ENCODE measurements at regions not wholly inside any gene's neighbourhood (a gene's known extent, or its start where the extent isn't known, plus 50 kb on each side); places are given as distances from the start of the nearest gene placed in this dataset.

DNA sequence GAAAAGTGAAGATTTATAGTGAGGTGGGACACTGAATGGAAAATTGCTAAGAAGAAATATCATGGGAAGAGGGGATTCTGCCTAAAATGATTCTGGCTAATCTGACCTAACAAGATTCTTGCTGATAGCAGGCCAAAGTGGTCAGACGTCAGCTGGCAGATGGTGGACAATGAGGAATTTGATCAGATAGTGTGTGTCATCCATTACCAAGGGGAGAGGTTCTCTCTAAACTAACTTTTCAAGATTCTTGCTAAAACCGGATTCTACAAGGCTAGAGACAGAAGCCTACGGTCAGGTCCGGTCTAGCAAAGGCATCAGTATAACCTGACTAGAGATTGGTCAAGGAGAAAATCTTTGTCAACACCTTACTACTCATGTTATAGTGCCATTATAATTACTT lies 306.0 kb downstream of the ZNF608 start:
- TF ChIP-seq, protein P1, sequence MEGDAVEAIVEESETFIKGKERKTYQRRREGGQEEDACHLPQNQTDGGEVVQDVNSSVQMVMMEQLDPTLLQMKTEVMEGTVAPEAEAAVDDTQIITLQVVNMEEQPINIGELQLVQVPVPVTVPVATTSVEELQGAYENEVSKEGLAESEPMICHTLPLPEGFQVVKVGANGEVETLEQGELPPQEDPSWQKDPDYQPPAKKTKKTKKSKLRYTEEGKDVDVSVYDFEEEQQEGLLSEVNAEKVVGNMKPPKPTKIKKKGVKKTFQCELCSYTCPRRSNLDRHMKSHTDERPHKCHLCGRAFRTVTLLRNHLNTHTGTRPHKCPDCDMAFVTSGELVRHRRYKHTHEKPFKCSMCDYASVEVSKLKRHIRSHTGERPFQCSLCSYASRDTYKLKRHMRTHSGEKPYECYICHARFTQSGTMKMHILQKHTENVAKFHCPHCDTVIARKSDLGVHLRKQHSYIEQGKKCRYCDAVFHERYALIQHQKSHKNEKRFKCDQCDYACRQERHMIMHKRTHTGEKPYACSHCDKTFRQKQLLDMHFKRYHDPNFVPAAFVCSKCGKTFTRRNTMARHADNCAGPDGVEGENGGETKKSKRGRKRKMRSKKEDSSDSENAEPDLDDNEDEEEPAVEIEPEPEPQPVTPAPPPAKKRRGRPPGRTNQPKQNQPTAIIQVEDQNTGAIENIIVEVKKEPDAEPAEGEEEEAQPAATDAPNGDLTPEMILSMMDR (IDR thresholded peaks at IDR 0.05; ENCODE audit: extremely low read depth, low read depth, low read length): no peak
- H3K27ac ChIP-seq (ENCODE audit: low read depth, low read length): no peak overlapping the region
- H3K27me3 ChIP-seq (ENCODE audit: insufficient read depth, low read length): no peaks in the 10 kb centered on the region
- no peak overlapping the region for H3K4me3 ChIP-seq (ENCODE audit: insufficient read depth, low read length)
- DNase-seq (ENCODE audit: insufficient read length, low spot score, missing footprints): no peak
- H3K79me2 ChIP-seq (ENCODE audit: insufficient read depth, low read length): no peaks in the 10 kb centered on the region
- no peaks in the 10 kb centered on the region for H3K9me3 ChIP-seq (ENCODE audit: low read depth, low read length)
- H3K4me1 ChIP-seq (ENCODE audit: insufficient read depth, low read length): no peaks in the 10 kb centered on the region
- H3K4me2 ChIP-seq (ENCODE audit: insufficient read depth, low read length): no peak overlapping the region
- no peaks in the 10 kb centered on the region for H4K20me1 ChIP-seq (ENCODE audit: insufficient read depth, low read length)
- H3K36me3 ChIP-seq (ENCODE audit: insufficient read depth, low read length): no peaks in the 10 kb centered on the region
- H2AFZ ChIP-seq (ENCODE audit: low read length): no peak overlapping the region

DNA sequence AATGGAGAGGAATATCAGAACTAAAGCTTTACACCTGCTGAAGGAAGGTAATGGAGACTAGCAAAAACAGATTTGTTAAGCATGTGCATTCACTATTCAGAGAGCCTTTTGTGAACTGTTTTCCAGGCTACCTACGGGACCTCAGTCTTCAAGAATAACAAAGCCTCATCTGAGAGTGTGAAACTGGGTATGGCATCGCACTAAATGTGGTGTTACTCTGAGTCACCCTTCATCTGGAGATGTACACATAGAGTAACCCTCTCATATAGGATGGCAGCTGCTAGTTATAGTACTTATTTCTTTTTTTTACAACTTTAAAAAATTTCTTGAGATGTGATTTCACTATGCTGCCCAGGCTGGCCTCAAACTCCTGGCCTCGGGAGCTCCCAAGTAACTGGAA lies 306.8 kb downstream of the ZNF608 start:
- no peak for DNase-seq (ENCODE audit: insufficient read length, low spot score, missing footprints)
- H3K9me3 ChIP-seq (ENCODE audit: low read depth, low read length): no peaks in the 10 kb centered on the region
- H3K27ac ChIP-seq (ENCODE audit: low read depth, low read length): no peak overlapping the region
- H3K4me2 ChIP-seq (ENCODE audit: insufficient read depth, low read length): no peak overlapping the region
- TF ChIP-seq, protein P1 (IDR thresholded peaks at IDR 0.05; ENCODE audit: extremely low read depth, low read depth, low read length): no peak
- no peak overlapping the region for H2AFZ ChIP-seq (ENCODE audit: low read length)
- H3K36me3 ChIP-seq (ENCODE audit: insufficient read depth, low read length): no peaks in the 10 kb centered on the region
- H3K4me1 ChIP-seq (ENCODE audit: insufficient read depth, low read length): no peaks in the 10 kb centered on the region
- no peak overlapping the region for H3K4me3 ChIP-seq (ENCODE audit: insufficient read depth, low read length)
- H3K27me3 ChIP-seq (ENCODE audit: insufficient read depth, low read length): no peaks in the 10 kb centered on the region
- no peaks in the 10 kb centered on the region for H3K79me2 ChIP-seq (ENCODE audit: insufficient read depth, low read length)
- no peaks in the 10 kb centered on the region for H4K20me1 ChIP-seq (ENCODE audit: insufficient read depth, low read length)

DNA sequence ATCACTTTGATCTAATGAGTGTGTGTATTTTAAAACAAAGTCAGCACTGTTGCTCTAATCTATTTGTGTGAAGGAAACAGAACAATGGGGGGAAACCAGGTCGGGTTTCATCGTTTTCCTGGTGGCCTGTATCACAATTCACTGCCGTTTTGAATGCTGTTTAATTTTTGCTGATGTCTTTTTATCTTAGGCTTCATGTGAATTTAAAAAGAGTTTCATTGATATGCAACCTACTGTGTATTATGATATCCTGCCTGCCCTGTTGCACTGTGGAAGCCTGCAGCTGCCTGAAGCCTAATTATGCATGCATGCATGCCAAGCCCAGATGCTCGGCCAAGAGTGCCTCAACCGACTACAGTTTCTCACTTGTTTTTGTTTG lies 307.5 kb downstream of the ZNF608 start:
- Histone ChIP-seq H3K4me3 (ENCODE audit: insufficient read depth, low read length) (no peak overlapping the region), H3K9me3 (ENCODE audit: low read depth, low read length) (no peaks in the 10 kb centered on the region), H2AFZ (ENCODE audit: low read length) (no peak overlapping the region), H3K36me3 (ENCODE audit: insufficient read depth, low read length) (no peaks in the 10 kb centered on the region), H3K27me3 (ENCODE audit: insufficient read depth, low read length) (no peaks in the 10 kb centered on the region), H3K27ac (ENCODE audit: low read depth, low read length) (no peak overlapping the region), H3K4me1 (ENCODE audit: insufficient read depth, low read length) (no peaks in the 10 kb centered on the region), H3K4me2 (ENCODE audit: insufficient read depth, low read length) (no peak overlapping the region), H4K20me1 (ENCODE audit: insufficient read depth, low read length) (no peaks in the 10 kb centered on the region), H3K79me2 (ENCODE audit: insufficient read depth, low read length) (no peaks in the 10 kb centered on the region)
- TF ChIP-seq, protein P1 (IDR thresholded peaks at IDR 0.05; ENCODE audit: extremely low read depth, low read depth, low read length): no peak
- DNase-seq (ENCODE audit: insufficient read length, low spot score, missing footprints): no peak

DNA sequence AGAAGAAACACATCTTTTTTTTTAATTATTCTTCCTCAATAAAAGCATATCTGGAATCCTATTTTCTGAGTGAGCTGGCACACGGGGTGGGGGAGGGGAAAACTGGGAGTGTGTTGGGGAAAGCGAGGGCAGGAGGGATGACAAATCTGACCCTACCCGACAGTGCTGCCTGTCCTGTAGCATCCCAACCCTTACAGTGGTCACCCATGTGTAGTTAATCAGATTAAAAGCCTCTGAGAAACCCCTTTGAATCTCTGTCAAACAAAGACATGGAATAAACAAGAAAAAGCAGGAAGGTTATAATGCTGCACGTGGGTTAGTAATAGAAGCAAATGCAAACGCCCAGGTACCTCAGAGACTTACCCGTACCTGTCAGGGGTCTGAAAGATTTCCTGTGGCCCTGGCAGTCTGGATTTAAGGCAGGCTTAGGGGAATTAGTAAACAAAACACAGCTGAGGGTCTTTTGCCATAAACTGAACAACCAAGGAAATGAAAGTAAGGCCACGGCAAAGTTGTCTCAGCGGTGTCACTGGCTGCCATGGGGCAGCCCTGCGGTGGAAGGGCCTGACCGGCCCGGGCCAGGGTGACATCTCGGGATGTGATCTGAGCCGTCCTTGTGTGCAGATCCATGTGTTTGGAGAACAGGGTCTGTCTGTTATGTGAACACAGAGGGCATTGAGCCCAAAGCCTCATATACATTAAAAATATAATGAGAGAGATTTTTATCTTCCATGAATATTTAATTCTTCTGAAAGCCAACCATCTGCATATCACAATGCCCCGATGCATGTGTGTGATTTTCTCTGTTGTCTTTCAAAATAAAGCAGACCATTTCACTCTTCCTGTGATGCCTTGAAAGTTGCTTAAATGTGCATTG lies 308.2 kb downstream of the ZNF608 start:
- no peak for DNase-seq (ENCODE audit: insufficient read length, low spot score, missing footprints)
- Histone ChIP-seq H3K4me2 (ENCODE audit: insufficient read depth, low read length) (no peak overlapping the region), H3K27ac (ENCODE audit: low read depth, low read length) (no peak overlapping the region), H3K4me1 (ENCODE audit: insufficient read depth, low read length) (no peaks in the 10 kb centered on the region), H3K79me2 (ENCODE audit: insufficient read depth, low read length) (no peaks in the 10 kb centered on the region), H3K27me3 (ENCODE audit: insufficient read depth, low read length) (no peaks in the 10 kb centered on the region), H4K20me1 (ENCODE audit: insufficient read depth, low read length) (no peaks in the 10 kb centered on the region), H3K4me3 (ENCODE audit: insufficient read depth, low read length) (no peak overlapping the region), H2AFZ (ENCODE audit: low read length) (no peak overlapping the region), H3K9me3 (ENCODE audit: low read depth, low read length) (no peaks in the 10 kb centered on the region), H3K36me3 (ENCODE audit: insufficient read depth, low read length) (no peaks in the 10 kb centered on the region)
- TF ChIP-seq, protein P1 (IDR thresholded peaks at IDR 0.05; ENCODE audit: extremely low read depth, low read depth, low read length): no peak
